ENCODE measurements at regions not wholly inside any gene's neighbourhood (a gene's known extent, or its start where the extent isn't known, plus 50 kb on each side); places are given as distances from the start of the nearest gene placed in this dataset.

DNA sequence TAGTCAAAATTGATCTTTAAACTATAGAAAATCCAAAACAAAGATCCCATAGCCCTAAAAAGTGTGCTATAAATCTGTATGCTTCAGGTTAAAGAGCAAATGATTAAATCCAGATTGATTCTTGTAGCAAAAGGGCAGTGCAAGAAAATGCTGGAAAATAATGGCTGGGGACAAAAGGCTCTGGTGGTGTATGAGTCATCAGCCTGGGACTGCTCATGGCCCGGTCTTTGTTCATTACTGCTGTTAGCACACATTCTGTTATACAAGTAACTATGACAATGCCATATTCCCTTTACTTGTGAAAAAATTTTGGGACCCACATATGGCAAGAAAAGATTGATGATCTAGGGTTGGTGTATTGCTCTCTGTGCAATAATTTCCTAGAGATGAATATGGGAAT is 89.1 kb downstream of the RWDD3 start:
- H3K4me3 ChIP-seq (replicated peaks; ENCODE audit: insufficient read depth, low read length): no peak overlapping the region
- H3K27ac ChIP-seq (replicated peaks): no peak overlapping the region
- DNase-seq (ENCODE audit: low read depth in 1 of 2, low spot score in 1 of 2): no peak
- no peak for TF ChIP-seq GABPA (IDR thresholded peaks at IDR 0.05; ENCODE audit: low read depth)
- TF ChIP-seq SPI1 (IDR thresholded peaks at IDR 0.05; ENCODE audit: borderline replicate concordance, low read depth): no peak
- TF ChIP-seq, protein P1, sequence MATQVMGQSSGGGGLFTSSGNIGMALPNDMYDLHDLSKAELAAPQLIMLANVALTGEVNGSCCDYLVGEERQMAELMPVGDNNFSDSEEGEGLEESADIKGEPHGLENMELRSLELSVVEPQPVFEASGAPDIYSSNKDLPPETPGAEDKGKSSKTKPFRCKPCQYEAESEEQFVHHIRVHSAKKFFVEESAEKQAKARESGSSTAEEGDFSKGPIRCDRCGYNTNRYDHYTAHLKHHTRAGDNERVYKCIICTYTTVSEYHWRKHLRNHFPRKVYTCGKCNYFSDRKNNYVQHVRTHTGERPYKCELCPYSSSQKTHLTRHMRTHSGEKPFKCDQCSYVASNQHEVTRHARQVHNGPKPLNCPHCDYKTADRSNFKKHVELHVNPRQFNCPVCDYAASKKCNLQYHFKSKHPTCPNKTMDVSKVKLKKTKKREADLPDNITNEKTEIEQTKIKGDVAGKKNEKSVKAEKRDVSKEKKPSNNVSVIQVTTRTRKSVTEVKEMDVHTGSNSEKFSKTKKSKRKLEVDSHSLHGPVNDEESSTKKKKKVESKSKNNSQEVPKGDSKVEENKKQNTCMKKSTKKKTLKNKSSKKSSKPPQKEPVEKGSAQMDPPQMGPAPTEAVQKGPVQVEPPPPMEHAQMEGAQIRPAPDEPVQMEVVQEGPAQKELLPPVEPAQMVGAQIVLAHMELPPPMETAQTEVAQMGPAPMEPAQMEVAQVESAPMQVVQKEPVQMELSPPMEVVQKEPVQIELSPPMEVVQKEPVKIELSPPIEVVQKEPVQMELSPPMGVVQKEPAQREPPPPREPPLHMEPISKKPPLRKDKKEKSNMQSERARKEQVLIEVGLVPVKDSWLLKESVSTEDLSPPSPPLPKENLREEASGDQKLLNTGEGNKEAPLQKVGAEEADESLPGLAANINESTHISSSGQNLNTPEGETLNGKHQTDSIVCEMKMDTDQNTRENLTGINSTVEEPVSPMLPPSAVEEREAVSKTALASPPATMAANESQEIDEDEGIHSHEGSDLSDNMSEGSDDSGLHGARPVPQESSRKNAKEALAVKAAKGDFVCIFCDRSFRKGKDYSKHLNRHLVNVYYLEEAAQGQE (IDR thresholded peaks at IDR 0.05; ENCODE audit: insufficient replicate concordance, low read depth): no peak
- TF ChIP-seq, protein P2, sequence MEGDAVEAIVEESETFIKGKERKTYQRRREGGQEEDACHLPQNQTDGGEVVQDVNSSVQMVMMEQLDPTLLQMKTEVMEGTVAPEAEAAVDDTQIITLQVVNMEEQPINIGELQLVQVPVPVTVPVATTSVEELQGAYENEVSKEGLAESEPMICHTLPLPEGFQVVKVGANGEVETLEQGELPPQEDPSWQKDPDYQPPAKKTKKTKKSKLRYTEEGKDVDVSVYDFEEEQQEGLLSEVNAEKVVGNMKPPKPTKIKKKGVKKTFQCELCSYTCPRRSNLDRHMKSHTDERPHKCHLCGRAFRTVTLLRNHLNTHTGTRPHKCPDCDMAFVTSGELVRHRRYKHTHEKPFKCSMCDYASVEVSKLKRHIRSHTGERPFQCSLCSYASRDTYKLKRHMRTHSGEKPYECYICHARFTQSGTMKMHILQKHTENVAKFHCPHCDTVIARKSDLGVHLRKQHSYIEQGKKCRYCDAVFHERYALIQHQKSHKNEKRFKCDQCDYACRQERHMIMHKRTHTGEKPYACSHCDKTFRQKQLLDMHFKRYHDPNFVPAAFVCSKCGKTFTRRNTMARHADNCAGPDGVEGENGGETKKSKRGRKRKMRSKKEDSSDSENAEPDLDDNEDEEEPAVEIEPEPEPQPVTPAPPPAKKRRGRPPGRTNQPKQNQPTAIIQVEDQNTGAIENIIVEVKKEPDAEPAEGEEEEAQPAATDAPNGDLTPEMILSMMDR (IDR thresholded peaks at IDR 0.05; ENCODE audit: insufficient read depth, low read length): no peak
- no peak for TF ChIP-seq POLR2AphosphoS5 (IDR thresholded peaks at IDR 0.05; ENCODE audit: low read depth)
- peaks cover 3% of the 10 kb centered on the region for H3K27me3 ChIP-seq (ENCODE audit: insufficient read depth, poor library complexity, severe bottlenecking)

DNA sequence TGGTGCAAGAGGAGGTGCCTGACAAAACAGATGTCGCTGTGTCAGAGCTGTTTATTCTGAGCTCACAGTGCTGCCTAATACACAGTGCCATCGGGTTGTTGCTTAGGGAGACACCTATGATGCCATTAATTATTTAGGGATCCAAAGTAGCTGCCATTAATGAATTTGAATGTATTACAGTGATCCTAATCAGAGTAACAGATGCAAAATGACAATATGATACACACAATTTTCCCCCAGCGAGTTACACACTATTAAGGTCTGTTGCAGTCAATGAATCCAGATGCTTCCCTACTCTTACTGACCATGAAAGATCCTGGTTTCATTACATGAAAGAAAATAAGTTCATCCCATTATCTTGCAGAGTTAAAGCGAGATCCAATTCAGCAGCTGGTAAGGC is 91.3 kb downstream of the RWDD3 start:
- H3K4me3 ChIP-seq (replicated peaks; ENCODE audit: insufficient read depth, low read length): no peak overlapping the region
- no peak overlapping the region for H3K27ac ChIP-seq (replicated peaks)
- DNase-seq (ENCODE audit: low read depth in 1 of 2, low spot score in 1 of 2): no peak
- no peaks in the 10 kb centered on the region for H3K27me3 ChIP-seq (ENCODE audit: insufficient read depth, poor library complexity, severe bottlenecking)
- TF ChIP-seq GABPA (IDR thresholded peaks at IDR 0.05; ENCODE audit: low read depth): no peak
- TF ChIP-seq, protein P1 (IDR thresholded peaks at IDR 0.05; ENCODE audit: insufficient replicate concordance, low read depth): no peak
- TF ChIP-seq, protein P2 (IDR thresholded peaks at IDR 0.05; ENCODE audit: insufficient read depth, low read length): no peak
- no peak for TF ChIP-seq SPI1 (IDR thresholded peaks at IDR 0.05; ENCODE audit: borderline replicate concordance, low read depth)
- TF ChIP-seq POLR2AphosphoS5 (IDR thresholded peaks at IDR 0.05; ENCODE audit: low read depth): no peak

DNA sequence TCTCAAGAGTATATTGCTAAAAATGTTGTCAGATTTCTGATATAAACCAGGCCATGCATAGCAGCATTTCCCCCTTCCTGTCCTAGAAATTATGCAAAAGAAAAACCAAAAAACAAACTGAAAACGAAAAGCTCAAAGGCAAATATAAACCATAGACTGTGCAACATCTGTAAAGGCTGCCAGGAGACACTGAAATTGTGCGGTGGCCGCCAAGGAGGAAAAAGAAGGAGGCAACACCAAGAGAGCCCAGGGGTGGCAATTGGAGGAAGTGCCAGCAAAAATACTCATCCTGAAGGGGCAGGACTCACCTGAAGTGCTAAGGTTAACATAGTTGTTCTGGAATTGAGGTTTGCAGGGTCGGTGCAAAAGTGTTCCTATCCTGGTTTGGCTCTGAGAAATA is 92.0 kb downstream of the RWDD3 start:
- no peaks in the 10 kb centered on the region for H3K27me3 ChIP-seq (ENCODE audit: insufficient read depth, poor library complexity, severe bottlenecking)
- TF ChIP-seq, protein P2 (IDR thresholded peaks at IDR 0.05; ENCODE audit: insufficient read depth, low read length): no peak
- TF ChIP-seq GABPA (IDR thresholded peaks at IDR 0.05; ENCODE audit: low read depth): no peak
- TF ChIP-seq, protein P1 (IDR thresholded peaks at IDR 0.05; ENCODE audit: insufficient replicate concordance, low read depth): no peak
- no peak for TF ChIP-seq POLR2AphosphoS5 (IDR thresholded peaks at IDR 0.05; ENCODE audit: low read depth)
- TF ChIP-seq SPI1 (IDR thresholded peaks at IDR 0.05; ENCODE audit: borderline replicate concordance, low read depth): no peak
- H3K4me3 ChIP-seq (replicated peaks; ENCODE audit: insufficient read depth, low read length): no peak overlapping the region
- no peak for DNase-seq (ENCODE audit: low read depth in 1 of 2, low spot score in 1 of 2)
- no peak overlapping the region for H3K27ac ChIP-seq (replicated peaks)
